ENCODE measurements at regions not wholly inside any gene's neighbourhood (a gene's known extent, or its start where the extent isn't known, plus 50 kb on each side); places are given as distances from the start of the nearest gene placed in this dataset.
A peak's percentile ranks its signal among the peaks of the same experiment; 100 is the strongest.

GRCh38 chr5:127229185-127229889, 61.3 kb upstream of the MEGF10 start:
- peak overlapping the region; percentile 44 to 70 (median 66) for H3K4me3 ChIP-seq (ENCODE audit: low read length in 3 of 3)
- intact Hi-C loops (cut with DNase I), result no loop called here
- peaks cover 0 to 8% (median 0%) of the 10 kb centered on the region in 3 donors for H3K4me1 ChIP-seq (ENCODE audit: control insufficient read depth in 2 of 3, insufficient read depth in 2 of 3, low read depth in 1 of 3, low read length in 3 of 3)
- no peak overlapping the region for H3K27ac ChIP-seq (ENCODE audit: low read depth in 2 of 2, low read length in 2 of 2)
- no peaks in the 10 kb centered on the region for H3K27me3 ChIP-seq (ENCODE audit: control insufficient read depth, insufficient read depth, low read length)
- FAIRE-seq (no peak), DNase-seq (peak; percentile 59 to 88 (median 63))
- no peaks in the 10 kb centered on the region for H3K36me3 ChIP-seq (ENCODE audit: control insufficient read depth in 2 of 3, insufficient read depth in 3 of 3, low read length in 3 of 3)
- H3K9me3 ChIP-seq (ENCODE audit: control insufficient read depth in 2 of 3, insufficient read depth in 1 of 3, low read length in 3 of 3), result no peaks in the 10 kb centered on the region
- no peak for TF ChIP-seq CTCF (IDR thresholded peaks at IDR 0.05; ENCODE audit: borderline replicate concordance, extremely low read depth, insufficient read depth)
- H3K9ac ChIP-seq (ENCODE audit: low read length in 3 of 3), result peak overlapping the region in 2 of 3 donors; percentile 32 to 33

GRCh38 chr5:127231118-127231517, 59.5 kb upstream of the MEGF10 start:
- no peaks in the 10 kb centered on the region for H3K9me3 ChIP-seq (ENCODE audit: control insufficient read depth in 2 of 3, insufficient read depth in 1 of 3, low read length in 3 of 3)
- DNase-seq (no peak), FAIRE-seq (no peak)
- H3K9ac ChIP-seq (ENCODE audit: low read length in 3 of 3), result no peak overlapping the region
- no peak overlapping the region for H3K4me3 ChIP-seq (ENCODE audit: low read length in 3 of 3)
- H3K27ac ChIP-seq (ENCODE audit: low read depth in 2 of 2, low read length in 2 of 2), result no peak overlapping the region
- H3K27me3 ChIP-seq (ENCODE audit: control insufficient read depth, insufficient read depth, low read length), result no peaks in the 10 kb centered on the region
- H3K4me1 ChIP-seq (ENCODE audit: control insufficient read depth in 2 of 3, insufficient read depth in 2 of 3, low read depth in 1 of 3, low read length in 3 of 3), result peaks cover 0 to 8% (median 0%) of the 10 kb centered on the region in 3 donors
- no peak for TF ChIP-seq CTCF (IDR thresholded peaks at IDR 0.05; ENCODE audit: borderline replicate concordance, extremely low read depth, insufficient read depth)
- intact Hi-C loops (cut with DNase I), result no loop called here
- H3K36me3 ChIP-seq (ENCODE audit: control insufficient read depth in 2 of 3, insufficient read depth in 3 of 3, low read length in 3 of 3), result no peaks in the 10 kb centered on the region

- no peaks in the 10 kb centered on the region for H3K27me3 ChIP-seq (ENCODE audit: control insufficient read depth, insufficient read depth, low read length)
- H3K4me3 ChIP-seq (ENCODE audit: low read length in 3 of 3), result no peak overlapping the region
- no peaks in the 10 kb centered on the region for H3K36me3 ChIP-seq (ENCODE audit: control insufficient read depth in 2 of 3, insufficient read depth in 3 of 3, low read length in 3 of 3)
- no peaks in the 10 kb centered on the region for H3K9me3 ChIP-seq (ENCODE audit: control insufficient read depth in 2 of 3, insufficient read depth in 1 of 3, low read length in 3 of 3)
- FAIRE-seq, result no peak
- no peak overlapping the region for H3K27ac ChIP-seq (ENCODE audit: low read depth in 2 of 2, low read length in 2 of 2)
- DNase-seq, result no peak
- no peak overlapping the region for H3K9ac ChIP-seq (ENCODE audit: low read length in 3 of 3)
- H3K4me1 ChIP-seq (ENCODE audit: control insufficient read depth in 2 of 3, insufficient read depth in 2 of 3, low read depth in 1 of 3, low read length in 3 of 3), result peaks cover 0 to 6% (median 0%) of the 10 kb centered on the region in 3 donors
- intact Hi-C loops (cut with DNase I), result no loop called here
- no peak for TF ChIP-seq CTCF (IDR thresholded peaks at IDR 0.05; ENCODE audit: borderline replicate concordance, extremely low read depth, insufficient read depth)
Observed at GRCh38 chr5:127233590-127233989, 57.0 kb upstream of the MEGF10 start.

Data from kidney (tissue), 13 donors.